ENCODE measurements at regions not wholly inside any gene's neighbourhood (a gene's known extent, or its start where the extent isn't known, plus 50 kb on each side); places are given as distances from the start of the nearest gene placed in this dataset.
"Not testable (repeated sequence)": the region's sequence is repeated elsewhere in the genome, so short reads cannot be mapped to it uniquely, and the experiment has no call there.

- FAIRE-seq: no peak
These were observed 123.5 kb upstream of the KITLG start for GRCh38 chr12:88703790-88704189.

GRCh38 chr12:88698471-88698870 is 118.2 kb upstream of the KITLG start:
- no peak for DNase-seq (ENCODE audit: low spot score in 2 of 2)

More at GRCh38 chr12:88703790-88704189, 123.5 kb upstream of the KITLG start:
- DNase-seq (ENCODE audit: low spot score in 2 of 2): no peak

GRCh38 chr12:88693837-88694445 is 113.7 kb upstream of the KITLG start:
- DNase-seq (ENCODE audit: low spot score in 2 of 2): no peak
- FAIRE-seq: no peak

More at GRCh38 chr12:88698471-88698870, 118.2 kb upstream of the KITLG start:
- no peak for FAIRE-seq

GRCh38 chr12:88691811-88692210 is 111.5 kb upstream of the KITLG start:
- no peak for FAIRE-seq
- DNase-seq (ENCODE audit: low spot score in 2 of 2): no peak

- FAIRE-seq (no peak), DNase-seq (ENCODE audit: low spot score in 2 of 2) (no peak)
These were observed 104.3 kb upstream of the KITLG start for GRCh38 chr12:88684610-88685009.

- DNase-seq (ENCODE audit: low spot score in 2 of 2) (no peak), FAIRE-seq (no peak)
These were observed 103.9 kb upstream of the KITLG start for GRCh38 chr12:88684170-88684569.

GRCh38 chr12:88683628-88684027 is 103.4 kb upstream of the KITLG start:
- FAIRE-seq (no peak), DNase-seq (ENCODE audit: low spot score in 2 of 2) (no peak)

GRCh38 chr12:88681271-88681670 is 101.0 kb upstream of the KITLG start:
- no peak for DNase-seq (ENCODE audit: low spot score in 2 of 2)
- FAIRE-seq: no peak

- FAIRE-seq (no peak), DNase-seq (ENCODE audit: low spot score in 2 of 2) (no peak)
These were observed 97.2 kb upstream of the KITLG start for GRCh38 chr12:88677464-88677863.

GRCh38 chr12:88667615-88668014 is 87.3 kb upstream of the KITLG start:
- FAIRE-seq; DNase-seq (ENCODE audit: low spot score in 2 of 2): not testable (repeated sequence)

GRCh38 chr12:88665071-88665470 is 84.8 kb upstream of the KITLG start:
- DNase-seq (ENCODE audit: low spot score in 2 of 2) (no peak), FAIRE-seq (no peak)

- DNase-seq (ENCODE audit: low spot score in 2 of 2): no peak
- FAIRE-seq: no peak
These were observed 82.7 kb upstream of the KITLG start for GRCh38 chr12:88662961-88663360.

GRCh38 chr12:88662093-88662492 is 81.8 kb upstream of the KITLG start:
- DNase-seq (ENCODE audit: low spot score in 2 of 2): no peak
- FAIRE-seq: no peak

GRCh38 chr12:88658009-88658408 is 77.7 kb upstream of the KITLG start:
- FAIRE-seq (no peak), DNase-seq (ENCODE audit: low spot score in 2 of 2) (no peak)

- DNase-seq (ENCODE audit: low spot score in 2 of 2) (no peak), FAIRE-seq (no peak)
These were observed 70.4 kb upstream of the KITLG start for GRCh38 chr12:88650715-88651114.

- FAIRE-seq: no peak
- no peak for DNase-seq (ENCODE audit: low spot score in 2 of 2)
These were observed 68.4 kb upstream of the KITLG start for GRCh38 chr12:88648625-88649024.

GRCh38 chr12:88646824-88647223 is 66.6 kb upstream of the KITLG start:
- DNase-seq (ENCODE audit: low spot score in 2 of 2) (no peak), FAIRE-seq (no peak)

GRCh38 chr12:88645816-88646215 is 65.5 kb upstream of the KITLG start:
- FAIRE-seq: no peak
- no peak for DNase-seq (ENCODE audit: low spot score in 2 of 2)

GRCh38 chr12:88644946-88645702 is 64.9 kb upstream of the KITLG start:
- FAIRE-seq (no peak), DNase-seq (ENCODE audit: low spot score in 2 of 2) (no peak)

GRCh38 chr12:88643685-88644084 is 63.4 kb upstream of the KITLG start:
- FAIRE-seq: no peak

GRCh38 chr12:88642675-88643431 is 62.6 kb upstream of the KITLG start:
- no peak for FAIRE-seq

More at GRCh38 chr12:88643685-88644084, 63.4 kb upstream of the KITLG start:
- DNase-seq (ENCODE audit: low spot score in 2 of 2): no peak

More at GRCh38 chr12:88642675-88643431, 62.6 kb upstream of the KITLG start:
- no peak for DNase-seq (ENCODE audit: low spot score in 2 of 2)

Data from frontal cortex (tissue), 3 donors.